Neuronal stem cell (in vitro differentiated cells): ENCODE measurements at regions not wholly inside any gene's neighbourhood (a gene's known extent, or its start where the extent isn't known, plus 50 kb on each side); places are given as distances from the start of the nearest gene placed in this dataset.

ENCODE experiments used
- DNase-seq: peaks from one replicate; pipeline ENCODE4 v3.0.0-alpha.2; 2013; ENCODE audit warnings: low spot score
- H2AFZ ChIP-seq: one replicate; pipeline ENCODE4 v1.6.1; 2013; ENCODE audit warnings: mild to moderate bottlenecking, low read length, inconsistent platforms
- H2AK5ac ChIP-seq: 2 replicates; pipeline ENCODE4 v1.6.1; 2013; ENCODE audit warnings: low read depth, mild to moderate bottlenecking, inconsistent platforms, low read length, moderate library complexity, mixed read lengths
- H2BK120ac ChIP-seq: 2 replicates; pipeline ENCODE4 v1.6.1; 2013; ENCODE audit warnings: low read depth, mild to moderate bottlenecking, inconsistent platforms, low read length, moderate library complexity, mixed read lengths
- H2BK12ac ChIP-seq: one replicate; pipeline ENCODE4 v1.6.1; 2013; ENCODE audit warnings: low read length, inconsistent platforms
- H2BK15ac ChIP-seq: 2 replicates; pipeline ENCODE4 v1.6.1; 2013; ENCODE audit warnings: mild to moderate bottlenecking, low read length, inconsistent platforms, mixed read lengths
- H2BK5ac ChIP-seq: one replicate; pipeline ENCODE4 v1.6.1; 2013; ENCODE audit warnings: inconsistent platforms, mild to moderate bottlenecking, low read length, moderate library complexity
- H3K14ac ChIP-seq: one replicate; pipeline ENCODE4 v1.6.1; 2013; ENCODE audit warnings: low read length, inconsistent platforms
- H3K18ac ChIP-seq: 2 replicates; pipeline ENCODE4 v1.6.1; 2013; ENCODE audit warnings: low read length, inconsistent platforms
- H3K23ac ChIP-seq: 2 replicates; pipeline ENCODE4 v1.6.1; 2013; ENCODE audit warnings: low read depth, mild to moderate bottlenecking, mixed read lengths, low read length, inconsistent platforms; ENCODE audit not compliant: poor library complexity
- H3K27ac ChIP-seq: replicated peaks from 3 replicates; pipeline ENCODE4 v1.5.1; 2013; ENCODE audit warnings: low read length, inconsistent platforms
- H3K27me3 ChIP-seq, 3 experiments: 2 replicates each; pipeline ENCODE4 v1.6.1; 2013; ENCODE audit warnings: low read length in 3 of 3, mild to moderate bottlenecking in 2 of 3, inconsistent platforms in 1 of 3, low read depth in 1 of 3, mixed read lengths in 1 of 3, moderate library complexity in 1 of 3; ENCODE audit not compliant: control insufficient read depth in 3 of 3, insufficient read depth in 3 of 3
- H3K36me3 ChIP-seq, 2 donors: replicated peaks in 1 of 2; 2 replicates each; pipeline ENCODE4 v1.6.1; 2013; ENCODE audit warnings: low read length in 2 of 2; ENCODE audit not compliant: control insufficient read depth in 2 of 2, insufficient read depth in 2 of 2
- H3K4ac ChIP-seq: 2 replicates; pipeline ENCODE4 v1.6.1; 2013; ENCODE audit warnings: inconsistent platforms, mild to moderate bottlenecking, low read length, moderate library complexity
- H3K4me1 ChIP-seq, 2 donors: 1 replicate in 1 of 2; 2 replicates in 1 of 2; pipeline ENCODE4 v1.6.1; 2013; ENCODE audit warnings: low read length in 2 of 2, low read depth in 1 of 2; ENCODE audit not compliant: control insufficient read depth in 2 of 2, insufficient read depth in 1 of 2
- H3K4me2 ChIP-seq: one replicate; pipeline ENCODE4 v1.6.1; 2013; ENCODE audit warnings: mild to moderate bottlenecking, low read length, inconsistent platforms; ENCODE audit not compliant: insufficient read depth, poor library complexity, severe bottlenecking
- H3K4me3 ChIP-seq, 2 donors: 2 replicates each; pipeline ENCODE4 v1.5.1; 2013; ENCODE audit warnings: low read length in 2 of 2, mild to moderate bottlenecking in 2 of 2, inconsistent platforms in 1 of 2, moderate library complexity in 1 of 2
- H3K79me1 ChIP-seq: one replicate; pipeline ENCODE4 v1.6.1; 2013; ENCODE audit warnings: low read depth, mild to moderate bottlenecking, inconsistent platforms, low read length, moderate library complexity
- H3K9ac ChIP-seq: one replicate; pipeline ENCODE4 v1.6.1; 2013; ENCODE audit warnings: mild to moderate bottlenecking, low read depth, low read length, inconsistent platforms; ENCODE audit not compliant: poor library complexity
- H3K9me3 ChIP-seq, 2 donors: replicated peaks in 1 of 2; 2 replicates each; pipeline versions ENCODE3 to v1.6.1; 2013; ENCODE audit warnings: low read length in 2 of 2, mild to moderate bottlenecking in 2 of 2, inconsistent platforms in 1 of 2, low read depth in 1 of 2, mixed read lengths in 1 of 2, moderate library complexity in 1 of 2; ENCODE audit not compliant: control insufficient read depth in 2 of 2, insufficient read depth in 1 of 2
- H4K8ac ChIP-seq: one replicate; pipeline ENCODE4 v1.6.1; 2013; ENCODE audit warnings: low read depth, mild to moderate bottlenecking, inconsistent platforms, low read length, moderate library complexity
- H4K91ac ChIP-seq: one replicate; pipeline ENCODE4 v1.6.1; 2013; ENCODE audit warnings: low read length, low read depth, mild to moderate bottlenecking, inconsistent platforms; ENCODE audit not compliant: poor library complexity
- WGBS, 2 donors: extraction: QIAGEN DNeasy Blood & Tissue Kit; methylation state at CpG; one replicate each; pipeline ENCODE4 v1.1.7; 2013; ENCODE audit warnings: missing lambda C conversion rate in 2 of 2, mixed read lengths in 1 of 2; ENCODE audit not compliant: insufficient read length in 2 of 2, insufficient replicate concordance in 1 of 2; ENCODE audit errors: extremely low coverage in 2 of 2; 5-methylcytosine and 5-hydroxymethylcytosine counted together

DNA sequence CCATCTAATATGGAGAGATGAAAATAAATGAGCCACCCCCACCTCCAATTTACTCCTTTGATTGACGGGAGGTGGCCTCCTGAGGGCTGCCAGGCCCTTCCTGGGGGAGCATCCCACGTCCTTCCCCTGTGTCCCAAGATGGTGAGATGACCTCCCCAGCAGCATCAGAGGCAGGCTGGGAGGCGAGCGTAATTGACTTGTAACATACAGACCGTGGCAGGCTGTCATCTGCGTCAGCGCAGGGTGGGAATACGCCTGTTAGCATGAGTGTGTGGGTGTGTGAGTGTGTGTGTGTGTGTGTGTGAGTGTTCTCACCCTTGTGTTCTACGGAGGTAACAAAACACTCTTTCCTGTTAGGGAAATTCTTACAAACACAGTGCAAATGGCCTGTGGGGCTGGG lies 156.9 kb upstream of the CIBAR2 start:
- no peak for DNase-seq
- H2AK5ac ChIP-seq: peak overlapping the region; percentile 97
- H3K9me3 ChIP-seq: peaks cover 0 to 2% of the 10 kb centered on the region in 2 donors
- no CpG with 5 or more reads among the region's 9 CpGs for WGBS, 2 donors
- no peak overlapping the region for H2AFZ ChIP-seq
- peak overlapping the region; percentile 56 for H3K9ac ChIP-seq
- H3K4ac ChIP-seq: peak overlapping the region; percentile 43
- no peak overlapping the region for H3K23ac ChIP-seq
- H3K4me1 ChIP-seq: peaks cover 0 to 32% of the 10 kb centered on the region in 2 donors
- H4K91ac ChIP-seq: no peak overlapping the region
- peak overlapping the region; percentile 57 for H4K8ac ChIP-seq
- H2BK12ac ChIP-seq: peak overlapping the region; percentile 30
- no peak overlapping the region for H2BK120ac ChIP-seq
- H2BK5ac ChIP-seq: no peak overlapping the region
- peak overlapping the region; percentile 65 for H3K18ac ChIP-seq
- no peaks in the 10 kb centered on the region for H3K79me1 ChIP-seq
- H3K27ac ChIP-seq: no peak overlapping the region
- no peaks in the 10 kb centered on the region for H3K27me3 ChIP-seq
- H2BK15ac ChIP-seq: peak overlapping the region; percentile 43
- H3K4me3 ChIP-seq: peak overlapping the region in 1 of 2 donors; percentile 37
- H3K14ac ChIP-seq: peak overlapping the region; percentile 92
- H3K36me3 ChIP-seq: no peaks in the 10 kb centered on the region
- H3K4me2 ChIP-seq: no peak overlapping the region

DNA sequence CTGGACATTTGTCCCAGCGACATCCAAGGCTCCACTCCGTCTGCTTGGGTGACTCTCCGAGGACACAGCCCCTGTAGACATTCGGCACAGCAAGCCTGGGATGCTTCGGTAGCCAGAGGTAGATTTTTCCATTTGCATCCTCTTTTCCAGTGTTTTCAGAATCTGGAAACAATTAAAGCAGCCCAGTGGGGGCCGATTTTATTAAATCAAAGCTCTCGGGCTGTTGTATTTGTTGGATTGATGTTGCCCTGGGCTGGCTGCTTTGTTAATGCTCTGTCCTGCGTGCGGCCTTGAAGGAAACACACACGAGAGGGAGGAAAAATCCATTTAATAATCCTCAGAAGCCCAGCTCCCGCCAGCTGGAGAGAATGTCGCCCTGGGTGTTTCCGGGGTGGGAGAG lies 158.1 kb upstream of the CIBAR2 start:
- Histone ChIP-seq H2AK5ac (peak overlapping the region; percentile 97), H2BK12ac (no peak overlapping the region), H4K8ac (no peak overlapping the region), H4K91ac (no peak overlapping the region), H2BK120ac (no peak overlapping the region), H3K18ac (peak overlapping the region; percentile 35), H3K27me3 (no peaks in the 10 kb centered on the region), H3K4me2 (no peak overlapping the region), H3K4ac (no peak overlapping the region), H3K14ac (no peak overlapping the region), H3K9ac (no peak overlapping the region), H2BK15ac (no peak overlapping the region), H3K23ac (peak overlapping the region; percentile 77), H3K79me1 (no peaks in the 10 kb centered on the region), H3K4me1 (peaks cover 0 to 39% of the 10 kb centered on the region in 2 donors), H3K4me3 (no peak overlapping the region), H3K36me3 (no peaks in the 10 kb centered on the region), H3K27ac (no peak overlapping the region), H3K9me3 (peaks cover 0 to 2% of the 10 kb centered on the region in 2 donors), H2AFZ (no peak overlapping the region), H2BK5ac (no peak overlapping the region)
- no peak for DNase-seq
- WGBS, 2 donors: no CpG with 5 or more reads among the region's 13 CpGs

DNA sequence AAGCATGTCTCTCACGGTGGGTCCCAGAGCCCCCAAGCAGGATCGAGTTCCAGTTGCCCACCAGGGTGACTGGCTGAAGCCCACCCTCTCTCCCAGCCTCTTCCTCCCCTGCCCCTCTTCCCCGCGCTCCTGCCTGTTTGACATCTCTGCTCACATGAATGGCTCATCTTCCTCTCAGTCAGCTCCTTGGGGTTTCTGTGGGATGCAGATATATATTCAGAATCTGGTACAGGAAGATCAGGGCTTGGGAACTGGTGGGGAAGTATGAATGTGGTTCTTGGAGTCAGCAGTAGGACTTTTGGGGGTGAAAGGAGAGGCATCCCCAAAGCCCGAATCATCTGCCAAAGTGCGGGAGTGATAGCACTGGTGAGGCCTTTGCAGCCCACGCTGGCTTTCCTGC lies 158.9 kb upstream of the CIBAR2 start:
- H3K4me1 ChIP-seq: peaks cover 0 to 41% of the 10 kb centered on the region in 2 donors
- H2BK12ac ChIP-seq: peak overlapping the region; percentile 7
- no peak overlapping the region for H3K4me3 ChIP-seq
- H3K9me3 ChIP-seq: peaks cover 0 to 2% of the 10 kb centered on the region in 2 donors
- H2BK15ac ChIP-seq: peak overlapping the region; percentile 39
- no peak overlapping the region for H3K4me2 ChIP-seq
- peak overlapping the region; percentile 44 for H3K18ac ChIP-seq
- H4K91ac ChIP-seq: peak overlapping the region; percentile 88
- peak overlapping the region; percentile 16 for H2BK120ac ChIP-seq
- H2BK5ac ChIP-seq: peak overlapping the region; percentile 15
- no peaks in the 10 kb centered on the region for H3K36me3 ChIP-seq
- no peak overlapping the region for H3K23ac ChIP-seq
- no peak overlapping the region for H3K14ac ChIP-seq
- no peak overlapping the region for H4K8ac ChIP-seq
- DNase-seq: no peak
- peaks cover 0 to 2% (median 0%) of the 10 kb centered on the region in 3 experiments for H3K27me3 ChIP-seq
- H3K79me1 ChIP-seq: no peaks in the 10 kb centered on the region
- H3K9ac ChIP-seq: no peak overlapping the region
- no peak overlapping the region for H2AK5ac ChIP-seq
- H2AFZ ChIP-seq: no peak overlapping the region
- H3K4ac ChIP-seq: no peak overlapping the region
- no CpG with 5 or more reads among the region's 7 CpGs for WGBS, 2 donors
- no peak overlapping the region for H3K27ac ChIP-seq

DNA sequence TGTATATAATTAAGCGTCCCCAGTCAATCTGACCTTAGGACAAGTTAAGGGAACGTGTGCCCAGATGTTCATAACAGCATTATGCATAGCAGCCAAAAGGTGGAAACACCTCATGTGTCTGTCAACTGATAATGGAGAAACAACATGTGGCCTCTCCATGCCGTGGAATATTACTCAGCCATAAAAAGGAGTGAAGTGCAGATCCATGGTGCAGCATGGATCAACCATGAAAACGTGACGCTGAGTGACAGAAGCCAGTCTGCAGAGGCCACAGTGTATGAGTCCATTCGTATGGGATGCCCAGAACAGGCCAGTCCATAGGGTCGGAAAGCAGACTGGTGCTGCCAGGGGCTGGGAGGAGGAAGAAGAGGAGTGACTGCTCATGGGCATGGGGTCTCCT lies 161.0 kb upstream of the CIBAR2 start:
- H3K23ac ChIP-seq: no peak overlapping the region
- H3K9ac ChIP-seq: no peak overlapping the region
- H3K14ac ChIP-seq: no peak overlapping the region
- H4K8ac ChIP-seq: no peak overlapping the region
- H3K4me2 ChIP-seq: no peak overlapping the region
- no peak overlapping the region for H2BK15ac ChIP-seq
- DNase-seq: no peak
- H4K91ac ChIP-seq: no peak overlapping the region
- no peak overlapping the region for H3K27ac ChIP-seq
- peaks cover 6 to 47% of the 10 kb centered on the region in 2 donors for H3K4me1 ChIP-seq
- no CpG with 5 or more reads among the region's 7 CpGs for WGBS, 2 donors
- no peak overlapping the region for H3K4me3 ChIP-seq
- H2AFZ ChIP-seq: no peak overlapping the region
- no peak overlapping the region for H3K4ac ChIP-seq
- no peak overlapping the region for H2BK5ac ChIP-seq
- no peak overlapping the region for H3K18ac ChIP-seq
- H3K79me1 ChIP-seq: no peaks in the 10 kb centered on the region
- H2AK5ac ChIP-seq: no peak overlapping the region
- H3K9me3 ChIP-seq: peaks cover 0 to 2% of the 10 kb centered on the region in 2 donors
- peaks cover 0 to 2% (median 0%) of the 10 kb centered on the region in 3 experiments for H3K27me3 ChIP-seq
- H3K36me3 ChIP-seq: no peaks in the 10 kb centered on the region
- H2BK12ac ChIP-seq: no peak overlapping the region
- no peak overlapping the region for H2BK120ac ChIP-seq
